ENCODE measurements at regions not wholly inside any gene's neighbourhood (a gene's known extent, or its start where the extent isn't known, plus 50 kb on each side); places are given as distances from the start of the nearest gene placed in this dataset.

DNA sequence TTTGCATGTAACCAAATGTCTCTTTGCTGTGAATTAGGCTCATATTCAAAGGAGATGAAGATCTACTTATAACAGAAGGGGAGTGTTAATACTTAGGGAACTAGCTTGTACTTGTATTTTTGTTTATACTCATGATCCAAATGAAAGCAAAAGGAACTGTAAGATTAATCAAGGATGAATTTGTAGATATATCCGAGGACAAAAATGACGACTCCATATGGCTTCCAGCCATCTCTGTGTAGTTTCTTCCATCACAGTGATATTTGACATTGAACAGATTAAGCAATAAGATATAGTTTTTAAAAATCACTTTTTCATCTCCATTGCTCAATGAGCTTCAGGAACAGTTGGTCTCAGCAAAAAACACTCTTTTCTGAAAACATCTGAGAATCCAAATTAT, 257.4 kb upstream of the CAMK1G start:
- TF ChIP-seq, protein P1, sequence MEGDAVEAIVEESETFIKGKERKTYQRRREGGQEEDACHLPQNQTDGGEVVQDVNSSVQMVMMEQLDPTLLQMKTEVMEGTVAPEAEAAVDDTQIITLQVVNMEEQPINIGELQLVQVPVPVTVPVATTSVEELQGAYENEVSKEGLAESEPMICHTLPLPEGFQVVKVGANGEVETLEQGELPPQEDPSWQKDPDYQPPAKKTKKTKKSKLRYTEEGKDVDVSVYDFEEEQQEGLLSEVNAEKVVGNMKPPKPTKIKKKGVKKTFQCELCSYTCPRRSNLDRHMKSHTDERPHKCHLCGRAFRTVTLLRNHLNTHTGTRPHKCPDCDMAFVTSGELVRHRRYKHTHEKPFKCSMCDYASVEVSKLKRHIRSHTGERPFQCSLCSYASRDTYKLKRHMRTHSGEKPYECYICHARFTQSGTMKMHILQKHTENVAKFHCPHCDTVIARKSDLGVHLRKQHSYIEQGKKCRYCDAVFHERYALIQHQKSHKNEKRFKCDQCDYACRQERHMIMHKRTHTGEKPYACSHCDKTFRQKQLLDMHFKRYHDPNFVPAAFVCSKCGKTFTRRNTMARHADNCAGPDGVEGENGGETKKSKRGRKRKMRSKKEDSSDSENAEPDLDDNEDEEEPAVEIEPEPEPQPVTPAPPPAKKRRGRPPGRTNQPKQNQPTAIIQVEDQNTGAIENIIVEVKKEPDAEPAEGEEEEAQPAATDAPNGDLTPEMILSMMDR (IDR thresholded peaks at IDR 0.05; ENCODE audit: insufficient read depth, low read length, missing control alignments), result no peak
- no peak overlapping the region for H3K4me3 ChIP-seq (ENCODE audit: low read depth, low read length)
- ChIA-PET POLR2A (no interaction called here), CTCF (interaction anchor here (3.2 to 4.5 kb wide), 2 partner anchors 9 to 28 kb away, joined by 20 to 27 read pairs; no protein-coding TSS in a partner anchor)
- DNase-seq (ENCODE audit: low read depth, low spot score), result no peak

DNA sequence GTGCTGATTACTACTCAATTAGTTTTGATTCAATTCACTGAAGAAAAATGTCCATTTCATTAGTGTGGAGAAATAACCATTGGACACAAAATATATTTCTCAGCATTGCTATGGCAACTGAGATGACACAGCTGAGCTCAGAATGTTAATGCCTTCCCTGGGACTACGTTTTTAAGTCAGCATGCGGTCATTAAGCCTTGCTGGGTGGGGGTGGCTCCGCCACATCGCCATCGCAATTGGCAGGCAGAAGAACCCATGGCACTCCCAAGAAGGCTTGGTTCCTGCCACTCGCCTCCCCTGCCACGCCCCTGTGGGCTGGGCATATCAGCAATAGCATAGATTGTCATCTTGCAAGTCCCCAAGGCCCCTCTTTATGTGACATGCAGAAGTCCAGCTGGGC, 256.7 kb upstream of the CAMK1G start:
- H3K4me3 ChIP-seq (ENCODE audit: low read depth, low read length), result no peak overlapping the region
- TF ChIP-seq, protein P1 (IDR thresholded peaks at IDR 0.05; ENCODE audit: insufficient read depth, low read length, missing control alignments), result no peak
- no peak for DNase-seq (ENCODE audit: low read depth, low spot score)
- ChIA-PET POLR2A (no interaction called here), CTCF (interaction anchor here (3.2 to 4.5 kb wide), 2 partner anchors 8 to 28 kb away, joined by 20 to 27 read pairs; no protein-coding TSS in a partner anchor)

DNA sequence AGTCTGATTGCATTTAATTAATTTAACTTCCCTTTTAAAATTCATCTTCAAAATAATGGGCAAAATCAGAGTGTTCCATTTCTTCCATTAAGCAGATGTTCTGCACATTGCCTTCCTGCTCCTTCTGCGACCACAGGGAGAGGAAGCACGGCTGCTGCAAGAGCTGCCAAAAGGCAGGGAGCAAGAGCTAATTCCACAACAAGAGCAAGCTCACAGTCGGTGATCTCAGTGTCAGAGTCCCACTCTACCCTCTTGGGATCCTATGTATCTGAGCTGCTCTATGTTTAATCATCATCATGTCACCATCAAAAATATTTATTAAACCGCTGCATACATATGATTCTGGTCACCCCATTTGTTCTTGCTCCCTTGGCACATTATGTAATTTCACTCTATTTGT, 255.3 kb upstream of the CAMK1G start:
- H3K4me3 ChIP-seq (ENCODE audit: low read depth, low read length), result no peak overlapping the region
- TF ChIP-seq, protein P1 (IDR thresholded peaks at IDR 0.05; ENCODE audit: insufficient read depth, low read length, missing control alignments), result no peak
- DNase-seq (ENCODE audit: low read depth, low spot score), result no peak
- POLR2A ChIA-PET, result no interaction called here
- CTCF ChIA-PET, result interaction anchor here (0.8 to 4.5 kb wide), 5 partner anchors 8 to 121 kb away, joined by 3 to 27 read pairs (median 3); no protein-coding TSS in a partner anchor

DNA sequence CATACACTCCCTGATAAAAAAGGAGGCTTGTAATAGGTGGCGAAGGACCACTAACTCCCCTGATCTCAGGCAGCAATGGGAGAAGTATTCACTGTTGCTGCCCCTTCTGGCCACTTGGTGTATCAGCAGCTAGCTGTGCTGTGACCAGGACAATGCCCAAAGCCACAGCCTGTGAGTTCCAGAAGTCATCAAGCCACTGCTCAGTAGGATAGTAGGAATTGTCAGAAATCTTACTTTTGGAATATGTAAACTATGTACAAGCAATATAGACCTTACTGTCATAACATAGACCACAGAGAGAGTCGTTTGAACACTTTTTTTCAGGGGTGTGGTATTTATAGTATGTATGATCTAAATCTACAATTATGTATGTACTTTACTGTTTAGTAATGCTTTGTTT, 248.3 kb upstream of the CAMK1G start:
- CTCF ChIA-PET, result interaction anchor here (0.6 to 3.3 kb wide), 11 partner anchors 9 to 231 kb away, joined by 3 to 29 read pairs (median 6); no protein-coding TSS in a partner anchor
- TF ChIP-seq, protein P1 (IDR thresholded peaks at IDR 0.05; ENCODE audit: insufficient read depth, low read length, missing control alignments), result peak; percentile 85
- DNase-seq (ENCODE audit: low read depth, low spot score), result peak; percentile 16
- POLR2A ChIA-PET, result no interaction called here
- no peak overlapping the region for H3K4me3 ChIP-seq (ENCODE audit: low read depth, low read length)

DNA sequence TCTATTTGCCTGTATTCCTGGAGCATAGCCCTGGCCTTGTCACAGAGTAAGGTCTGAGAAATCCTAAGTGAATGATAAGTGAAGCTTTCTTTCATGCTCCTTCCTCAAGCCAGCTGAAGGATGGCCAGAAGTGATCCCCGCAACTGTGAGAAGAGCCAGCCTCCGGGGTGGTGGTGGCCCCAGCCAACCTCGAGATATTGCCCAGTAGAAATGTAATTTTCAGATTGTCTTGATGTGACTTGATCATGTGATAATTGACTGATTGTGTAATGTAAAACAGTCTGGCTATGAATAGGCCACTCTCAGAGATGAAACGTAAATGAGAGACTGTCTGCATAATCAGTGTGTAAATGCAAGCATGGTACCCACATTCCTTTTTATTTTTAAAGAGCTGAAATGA, 242.4 kb upstream of the CAMK1G start:
- ChIA-PET POLR2A (no interaction called here), CTCF (interaction anchor here (1.5 to 8.8 kb wide), 4 partner anchors 10 to 138 kb away, joined by 4 to 82 read pairs (median 9); no protein-coding TSS in a partner anchor)
- TF ChIP-seq, protein P1 (IDR thresholded peaks at IDR 0.05; ENCODE audit: insufficient read depth, low read length, missing control alignments), result no peak

DNA sequence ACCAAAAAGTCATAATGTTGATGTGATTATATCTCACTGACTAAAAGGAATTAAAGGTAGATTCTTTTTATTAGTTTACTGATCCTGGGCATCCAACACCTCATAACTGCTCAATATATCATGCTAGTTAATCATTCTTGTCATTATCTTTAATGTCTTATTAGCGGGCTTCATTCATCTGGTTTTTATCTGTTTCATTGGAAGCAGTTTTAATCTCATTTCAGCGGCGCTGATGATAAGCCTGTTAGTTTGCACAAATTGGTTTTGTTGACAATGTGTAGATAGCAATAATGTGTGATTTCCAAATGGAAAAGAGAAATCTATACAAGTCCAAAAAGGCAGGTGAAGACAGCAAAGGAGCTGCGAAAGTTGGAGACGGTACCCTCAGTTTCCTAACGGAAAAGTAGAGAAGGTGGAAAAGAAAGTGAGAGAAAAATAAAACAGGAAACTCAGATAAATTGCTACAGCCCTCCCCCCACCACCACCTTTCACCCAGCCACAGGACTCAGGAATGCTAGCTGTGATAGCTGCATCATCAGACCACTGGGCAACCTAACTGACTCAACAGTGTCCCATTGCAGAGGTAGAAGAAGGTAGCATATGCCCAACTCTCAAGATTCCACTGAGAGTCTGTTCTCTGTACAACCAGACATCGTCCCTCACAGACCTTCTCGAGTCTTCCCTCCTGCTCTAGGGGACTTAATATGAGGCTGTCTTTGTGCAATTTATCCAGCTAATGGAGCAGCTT, 241.7 kb upstream of the CAMK1G start:
- TF ChIP-seq, protein P1 (IDR thresholded peaks at IDR 0.05; ENCODE audit: insufficient read depth, low read length, missing control alignments), result no peak
- no peak for DNase-seq (ENCODE audit: low read depth, low spot score)
- no peak overlapping the region for H3K4me3 ChIP-seq (ENCODE audit: low read depth, low read length)
- ChIA-PET CTCF (interaction anchor here (1.5 to 8.8 kb wide), 4 partner anchors 9 to 94 kb away, joined by 3 to 82 read pairs (median 9); no protein-coding TSS in a partner anchor), POLR2A (no interaction called here)

More for the DNA sequence above, 242.4 kb upstream of the CAMK1G start:
- H3K4me3 ChIP-seq (ENCODE audit: low read depth, low read length), result no peak overlapping the region
- DNase-seq (ENCODE audit: low read depth, low spot score), result no peak

Measured in AG04449 (cell line).